ENCODE measurements at regions not wholly inside any gene's neighbourhood (a gene's known extent, or its start where the extent isn't known, plus 50 kb on each side); places are given as distances from the start of the nearest gene placed in this dataset.

DNA sequence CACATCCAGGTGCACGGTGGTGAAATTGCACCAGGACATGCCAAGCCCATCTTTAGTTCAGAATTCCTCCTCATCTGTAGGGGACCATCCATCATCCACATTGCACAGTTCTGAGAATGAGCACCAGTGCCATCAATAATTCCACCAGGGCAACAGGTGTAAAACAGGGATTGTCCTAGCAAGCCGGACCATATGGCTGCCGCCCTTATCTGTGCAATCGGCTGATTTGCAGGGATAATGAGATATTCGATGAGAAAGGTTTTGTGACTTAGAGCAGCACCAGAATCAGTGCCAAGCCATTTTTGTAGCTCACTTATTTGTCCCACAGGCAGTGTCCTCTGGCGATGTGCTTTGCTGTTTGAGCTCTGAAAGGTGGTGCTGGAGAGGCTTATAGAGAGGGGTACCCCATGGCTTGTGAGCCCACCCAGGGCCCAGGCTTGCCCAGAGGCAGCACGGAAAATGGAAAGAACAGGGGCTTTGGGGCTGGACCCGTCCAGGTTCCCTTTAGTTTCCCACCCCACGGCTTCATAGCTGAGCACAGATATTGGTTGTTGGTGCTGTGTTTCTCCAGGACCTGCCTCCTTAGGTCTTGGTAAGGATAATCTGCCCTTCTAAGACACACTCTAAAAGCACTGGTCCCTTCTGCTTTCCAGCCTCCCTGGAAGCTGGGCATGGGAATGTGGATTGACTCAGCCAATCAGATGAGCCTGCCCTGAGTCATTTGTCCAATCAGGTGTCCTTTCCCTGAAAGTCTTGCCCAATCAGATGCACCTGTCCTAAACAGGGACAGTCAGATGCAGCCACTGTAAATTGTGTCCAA is 84.0 kb upstream of the SHANK2 start:
- ATAC-seq (no peak), DNase-seq (no peak)
- H3K27ac ChIP-seq, result no peak overlapping the region
- H3K27me3 ChIP-seq, result no peaks in the 10 kb centered on the region
- intact Hi-C loops (cut with DNase I), result no loop called here
- H3K9me3 ChIP-seq, result no peaks in the 10 kb centered on the region
- TF ChIP-seq POLR2A (IDR thresholded peaks at IDR 0.05), result no peak
- TF ChIP-seq CTCF (IDR thresholded peaks at IDR 0.05), result no peak
- H3K4me3 ChIP-seq, result no peak overlapping the region
- H3K36me3 ChIP-seq (replicated peaks in 1 of 2; ENCODE audit: insufficient read depth in 1 of 2, low read depth in 2 of 2), result no peaks in the 10 kb centered on the region
- H3K4me1 ChIP-seq, result no peaks in the 10 kb centered on the region
- 66 to 73% methylated on average over 9 of the region's 9 CpGs for WGBS, 2 donors

DNA sequence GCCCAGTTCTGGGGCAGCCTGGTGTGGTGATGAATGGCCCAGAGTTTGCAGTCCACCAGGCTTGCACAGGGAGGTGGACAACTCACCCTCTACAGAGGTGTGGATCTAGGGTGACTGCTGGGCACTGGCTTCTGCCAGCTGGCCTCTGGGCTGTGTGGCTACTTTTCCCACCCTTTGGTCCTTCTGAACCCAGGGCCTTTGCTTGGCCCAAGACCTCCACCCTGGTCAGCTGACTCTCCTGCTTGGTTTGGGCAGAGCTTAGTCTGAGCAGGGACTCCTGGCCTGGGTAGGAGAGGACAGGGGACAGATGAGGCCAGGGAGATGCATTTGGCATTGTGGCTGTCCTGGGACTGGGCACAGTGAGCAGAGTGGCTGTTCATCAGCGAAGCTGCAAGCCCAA is 83.0 kb upstream of the SHANK2 start:
- H3K9me3 ChIP-seq, result no peaks in the 10 kb centered on the region
- no peaks in the 10 kb centered on the region for H3K4me1 ChIP-seq
- intact Hi-C loops (cut with DNase I), result no loop called here
- no peak overlapping the region for H3K4me3 ChIP-seq
- no peaks in the 10 kb centered on the region for H3K27me3 ChIP-seq
- TF ChIP-seq POLR2A (IDR thresholded peaks at IDR 0.05) (no peak), CTCF (IDR thresholded peaks at IDR 0.05) (no peak)
- no peak for DNase-seq
- no peak for ATAC-seq
- no peaks in the 10 kb centered on the region for H3K36me3 ChIP-seq (replicated peaks in 1 of 2; ENCODE audit: insufficient read depth in 1 of 2, low read depth in 2 of 2)
- WGBS, 2 donors, result 56 to 86% methylated on average over 1 of the region's 1 CpG
- no peak overlapping the region for H3K27ac ChIP-seq

GRCh38 chr11:71334191-71334590 is 81.8 kb upstream of the SHANK2 start:
- 81% methylated on average over 1 of the region's 1 CpG; no CpG with 5 or more reads in 1 of the 2 donors for WGBS, 2 donors

GRCh38 chr11:71333473-71333872 is 81.1 kb upstream of the SHANK2 start:
- no peak overlapping the region for H3K4me3 ChIP-seq
- H3K9me3 ChIP-seq, result no peaks in the 10 kb centered on the region
- 73 to 78% methylated on average over 6 of the region's 6 CpGs for WGBS, 2 donors
- intact Hi-C loops (cut with DNase I), result no loop called here
- no peak overlapping the region for H3K27ac ChIP-seq
- TF ChIP-seq CTCF (IDR thresholded peaks at IDR 0.05), result no peak
- TF ChIP-seq POLR2A (IDR thresholded peaks at IDR 0.05), result no peak
- no peaks in the 10 kb centered on the region for H3K4me1 ChIP-seq
- H3K36me3 ChIP-seq (replicated peaks in 1 of 2; ENCODE audit: insufficient read depth in 1 of 2, low read depth in 2 of 2), result no peaks in the 10 kb centered on the region
- no peaks in the 10 kb centered on the region for H3K27me3 ChIP-seq
- ATAC-seq (no peak), DNase-seq (no peak)

More at GRCh38 chr11:71334191-71334590, 81.8 kb upstream of the SHANK2 start:
- Histone ChIP-seq H3K27me3 (no peaks in the 10 kb centered on the region), H3K4me3 (no peak overlapping the region), H3K9me3 (no peaks in the 10 kb centered on the region), H3K4me1 (no peaks in the 10 kb centered on the region), H3K27ac (no peak overlapping the region), H3K36me3 (replicated peaks in 1 of 2; ENCODE audit: insufficient read depth in 1 of 2, low read depth in 2 of 2) (no peaks in the 10 kb centered on the region)
- ATAC-seq, result no peak
- no peak for DNase-seq
- TF ChIP-seq CTCF (IDR thresholded peaks at IDR 0.05), result no peak
- intact Hi-C loops (cut with DNase I), result no loop called here

- Histone ChIP-seq H3K27ac (no peak overlapping the region), H3K9me3 (no peaks in the 10 kb centered on the region), H3K4me3 (no peak overlapping the region), H3K36me3 (replicated peaks in 1 of 2; ENCODE audit: insufficient read depth in 1 of 2, low read depth in 2 of 2) (no peaks in the 10 kb centered on the region), H3K4me1 (no peaks in the 10 kb centered on the region), H3K27me3 (no peaks in the 10 kb centered on the region)
- TF ChIP-seq POLR2A (IDR thresholded peaks at IDR 0.05) (no peak), CTCF (IDR thresholded peaks at IDR 0.05) (no peak)
- ATAC-seq (no peak), DNase-seq (no peak)
- WGBS, 2 donors, result 88 to 97% methylated on average over 5 of the region's 5 CpGs
- intact Hi-C loops (cut with DNase I), result no loop called here
These were observed 80.1 kb upstream of the SHANK2 start for GRCh38 chr11:71332447-71332846.
